Activated naive CD4-positive, alpha-beta T cell treated with anti-CD3 and anti-CD28 coated beads, Interleukin-2, amount 50 U/mL, for 72 hours (primary cell): ENCODE measurements at regions not wholly inside any gene's neighbourhood (a gene's known extent, or its start where the extent isn't known, plus 50 kb on each side); places are given as distances from the start of the nearest gene placed in this dataset.

Source experiments
- ATAC-seq, 2 donors: fragments of 150-1000 bp; cut with Tn5 transposase; 2 replicates each; pipeline ENCODE4 v1.10.0; 2021; ENCODE audit warnings: mild to moderate bottlenecking in 2 of 2, moderate library complexity in 2 of 2
- DNase-seq, 2 donors: peaks; one replicate each; pipeline ENCODE4 v3.0.0; 2021 to 2022; ENCODE audit warnings: low spot score in 2 of 2
- H3K27ac Mint-ChIP-seq, 2 donors: one replicate each; pipeline ENCODE4 v1.8.0; 2022; ENCODE audit warnings: mild to moderate bottlenecking in 2 of 2, mixed read lengths in 2 of 2
- H3K36me3 Mint-ChIP-seq, 2 donors: one replicate each; pipeline ENCODE4 v1.8.0; 2022; ENCODE audit warnings: mixed read lengths in 2 of 2
- H3K9me3 Mint-ChIP-seq, 2 donors: one replicate each; pipeline ENCODE4 v1.8.0; 2022; ENCODE audit warnings: mixed read lengths in 2 of 2

DNA sequence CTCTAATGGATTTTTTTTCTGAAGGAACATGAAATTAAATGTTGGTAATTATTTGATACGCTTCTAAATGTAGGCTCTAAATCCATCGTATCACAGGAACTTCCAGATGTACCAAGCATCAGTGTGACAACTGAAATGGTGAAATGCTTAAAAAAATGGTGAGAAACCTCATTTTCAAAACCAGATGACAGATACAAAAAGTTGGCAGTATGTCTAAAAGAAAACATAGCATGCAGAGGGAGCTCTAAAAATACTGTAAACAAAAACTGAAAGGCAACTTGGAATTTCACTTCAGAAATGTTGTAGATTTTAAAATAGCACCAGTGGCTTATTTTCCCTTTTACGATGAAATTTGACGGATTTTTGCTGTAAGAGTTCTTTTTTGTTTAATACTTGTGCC is 1043.6 kb upstream of the WWC1 start:
- no peaks in the 10 kb centered on the region for H3K36me3 Mint-ChIP-seq
- no peak for ATAC-seq

DNA sequence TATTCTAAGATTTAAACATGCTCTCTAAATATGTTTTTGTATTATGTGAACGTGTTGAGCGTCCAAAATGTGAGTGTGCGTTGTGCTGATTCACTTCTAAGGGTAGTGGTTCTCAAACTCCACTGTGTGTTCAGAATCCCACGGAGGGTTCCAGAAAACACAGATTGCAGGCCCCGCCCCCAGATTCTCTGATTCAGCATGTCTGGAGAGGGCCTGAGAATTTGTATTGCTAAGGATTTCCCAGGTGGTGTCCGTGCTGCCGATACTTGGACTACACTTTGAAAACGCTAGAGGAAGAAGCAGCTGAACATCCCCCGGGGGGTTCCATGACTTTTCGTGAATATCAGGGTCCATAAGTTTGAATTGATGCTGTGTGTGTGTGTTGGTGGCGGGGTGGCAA is 1043.2 kb upstream of the WWC1 start:
- peaks cover 9 to 11% of the 10 kb centered on the region in 2 donors for H3K9me3 Mint-ChIP-seq
- no peaks in the 10 kb centered on the region for H3K36me3 Mint-ChIP-seq
- no peak overlapping the region for H3K27ac Mint-ChIP-seq
- DNase-seq, result no peak
- no peak for ATAC-seq

More for the DNA sequence above, 1043.6 kb upstream of the WWC1 start:
- no peak overlapping the region for H3K27ac Mint-ChIP-seq
- no peak for DNase-seq
- peaks cover 9 to 14% of the 10 kb centered on the region in 2 donors for H3K9me3 Mint-ChIP-seq

DNA sequence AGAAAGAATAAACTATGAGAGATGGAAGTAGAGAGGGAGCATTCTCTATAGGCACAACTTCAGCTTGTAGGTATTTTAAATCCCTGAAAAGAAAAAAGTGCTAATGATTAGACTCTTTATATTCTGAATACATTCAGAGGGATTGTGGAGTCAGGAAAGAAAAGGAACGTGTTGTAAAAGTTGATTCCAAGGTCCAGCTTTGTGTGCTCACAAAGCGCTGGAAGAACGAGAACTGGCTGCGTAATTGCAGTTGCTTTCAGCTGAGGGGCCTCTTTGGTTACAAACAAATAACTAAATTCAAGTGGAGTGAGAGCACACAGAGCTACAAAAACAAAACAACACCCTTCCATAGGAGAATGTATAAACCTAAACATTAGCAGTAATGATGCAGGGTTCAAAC is 1040.4 kb upstream of the WWC1 start:
- DNase-seq (no peak), ATAC-seq (no peak)
- no peak overlapping the region for H3K27ac Mint-ChIP-seq
- peaks cover 6 to 9% of the 10 kb centered on the region in 2 donors for H3K9me3 Mint-ChIP-seq
- no peaks in the 10 kb centered on the region for H3K36me3 Mint-ChIP-seq

DNA sequence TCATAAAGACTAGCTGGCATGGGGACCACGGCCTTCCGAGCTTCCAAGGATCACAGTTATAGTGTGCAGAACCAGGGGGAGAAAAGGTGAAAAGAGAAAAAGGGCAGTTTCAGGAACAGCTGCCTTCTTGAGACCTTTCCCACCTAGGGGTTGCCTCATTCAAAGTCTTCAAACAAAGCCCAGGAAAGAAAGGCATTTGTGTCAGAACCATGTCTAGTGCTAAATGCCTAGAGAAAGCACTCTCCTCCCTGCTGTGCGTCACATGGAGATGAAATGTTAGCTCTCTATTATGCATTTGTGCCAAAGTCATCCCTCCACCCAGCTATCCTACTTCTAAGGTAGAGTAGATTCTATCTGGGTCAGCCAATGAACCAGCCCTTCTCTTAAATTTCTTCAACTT is 1037.3 kb upstream of the WWC1 start:
- ATAC-seq (no peak), DNase-seq (no peak)
- no peaks in the 10 kb centered on the region for H3K36me3 Mint-ChIP-seq
- no peak overlapping the region for H3K27ac Mint-ChIP-seq
- H3K9me3 Mint-ChIP-seq, result peaks cover 6 to 14% of the 10 kb centered on the region in 2 donors

DNA sequence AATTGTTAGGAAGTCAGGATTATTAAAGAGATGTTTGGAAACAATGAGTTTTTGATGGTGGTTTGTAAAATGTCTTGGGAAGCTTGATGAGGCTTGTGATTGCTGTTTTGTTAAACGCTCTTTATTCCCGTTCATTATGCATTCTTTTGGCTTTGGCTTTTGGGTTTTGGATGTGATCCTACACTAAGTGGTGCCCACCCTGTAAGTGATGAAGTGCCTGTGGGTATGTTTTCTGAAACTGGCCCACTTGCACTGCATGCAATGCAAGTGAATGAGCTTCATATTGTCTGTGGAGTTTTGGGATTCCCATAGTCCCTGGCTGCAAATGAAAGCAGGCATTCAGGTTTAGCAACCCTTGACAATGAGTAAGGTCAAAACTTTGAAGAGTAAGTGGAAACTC is 1035.5 kb upstream of the WWC1 start:
- H3K27ac Mint-ChIP-seq, result no peak overlapping the region
- H3K36me3 Mint-ChIP-seq, result no peaks in the 10 kb centered on the region
- H3K9me3 Mint-ChIP-seq, result peaks cover 2 to 10% of the 10 kb centered on the region in 2 donors
- DNase-seq (no peak), ATAC-seq (no peak)

DNA sequence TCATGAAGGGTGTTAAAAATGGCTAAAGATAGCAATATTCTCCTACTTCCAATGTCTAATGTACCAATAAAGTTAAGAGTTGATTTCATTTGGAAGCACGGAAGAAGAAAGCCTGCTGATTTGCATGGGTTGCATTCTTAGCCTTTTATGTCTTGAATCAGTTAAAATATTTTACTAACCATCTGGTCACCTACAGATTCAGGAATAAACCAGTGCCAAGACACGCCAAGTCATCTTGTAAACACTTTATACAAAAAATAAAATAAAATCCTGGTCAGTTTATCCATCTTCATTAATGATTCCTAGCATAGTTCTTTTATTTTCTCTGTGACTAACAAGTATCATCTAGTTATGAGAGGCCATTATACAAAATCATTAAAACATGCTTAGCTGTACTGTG is 1031.6 kb upstream of the WWC1 start:
- peaks cover 5 to 7% of the 10 kb centered on the region in 2 donors for H3K9me3 Mint-ChIP-seq
- H3K36me3 Mint-ChIP-seq, result no peaks in the 10 kb centered on the region
- ATAC-seq (no peak), DNase-seq (no peak)
- H3K27ac Mint-ChIP-seq, result no peak overlapping the region

DNA sequence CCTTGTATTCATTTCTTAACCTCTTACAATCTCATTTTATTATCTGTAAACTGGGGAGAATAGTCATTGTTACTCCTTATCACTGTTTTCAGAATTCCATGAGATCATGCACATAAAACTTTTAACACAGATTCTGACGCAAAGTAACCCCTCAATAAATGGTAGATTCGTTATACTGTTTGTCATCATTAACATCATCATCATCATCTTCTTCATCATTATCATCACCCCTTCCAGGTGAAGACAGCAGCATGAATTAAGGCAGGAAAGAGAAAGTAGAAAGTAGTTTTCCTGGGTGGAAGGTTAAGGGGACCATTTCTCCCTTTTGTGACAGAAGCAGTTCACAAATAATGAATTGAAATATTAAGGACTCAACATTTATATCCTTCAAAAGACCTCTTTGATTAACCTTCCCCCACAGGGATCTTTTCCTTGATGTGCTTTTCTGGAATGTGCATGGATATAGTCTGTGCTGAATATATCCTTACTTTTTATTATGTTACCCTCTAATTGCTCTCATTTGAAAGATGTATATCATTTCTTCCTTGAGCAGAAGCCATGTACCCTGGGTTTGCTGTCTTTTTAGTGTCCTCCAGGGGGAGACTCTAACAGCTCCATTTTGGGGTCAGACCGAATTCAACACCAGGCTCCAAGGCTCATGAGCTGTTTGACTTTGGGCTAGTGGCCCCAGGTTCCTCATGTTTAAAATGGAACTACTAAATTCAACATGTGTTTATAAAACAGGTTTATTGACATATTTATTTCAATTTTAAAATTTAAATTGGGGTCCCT is 1029.9 kb upstream of the WWC1 start:
- Mint-ChIP-seq H3K9me3 (peaks cover 5 to 7% of the 10 kb centered on the region in 2 donors), H3K27ac (no peak overlapping the region), H3K36me3 (no peaks in the 10 kb centered on the region)
- no peak for ATAC-seq
- no peak for DNase-seq

DNA sequence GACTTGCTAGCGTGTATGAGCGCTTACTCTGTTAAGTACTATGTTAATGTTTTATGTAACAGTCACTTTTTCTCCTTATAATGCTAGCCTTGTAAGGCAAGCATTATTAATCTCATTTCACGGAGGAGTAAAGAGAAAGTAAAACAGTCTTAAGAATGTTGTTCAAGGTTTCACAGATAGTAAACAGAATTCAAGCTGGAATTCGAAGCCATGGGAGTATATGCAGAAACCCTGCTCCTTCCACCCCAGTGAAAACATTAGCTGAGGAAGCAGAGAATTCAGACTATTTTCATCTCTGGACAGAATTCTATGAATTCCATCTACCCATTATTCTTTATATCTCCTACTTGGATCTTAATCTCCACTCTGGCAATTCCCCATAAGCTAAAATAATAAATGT is 1028.3 kb upstream of the WWC1 start:
- Mint-ChIP-seq H3K27ac (no peak overlapping the region), H3K9me3 (peaks cover 0 to 7% of the 10 kb centered on the region in 2 donors), H3K36me3 (no peaks in the 10 kb centered on the region)
- DNase-seq (no peak), ATAC-seq (no peak)

DNA sequence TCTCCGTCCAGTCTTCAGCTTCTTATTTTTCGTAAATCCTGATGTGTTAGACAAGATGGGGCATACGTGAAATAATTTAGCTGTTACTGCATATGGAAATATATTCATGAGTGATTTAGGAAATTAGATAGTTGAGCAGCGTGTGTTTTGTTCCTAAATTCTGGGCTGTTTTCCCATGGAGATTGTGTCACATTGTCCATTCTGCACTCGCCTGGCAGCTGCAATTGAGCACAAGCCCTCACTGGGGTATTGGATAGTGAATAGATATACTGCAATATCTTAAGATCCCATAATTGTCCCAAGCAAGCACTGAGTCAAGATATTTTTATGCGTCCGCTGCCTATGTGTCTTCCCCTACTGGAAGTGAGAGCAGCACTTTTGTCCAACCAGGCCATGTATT is 1027.1 kb upstream of the WWC1 start:
- no peak overlapping the region for H3K27ac Mint-ChIP-seq
- no peak for ATAC-seq
- DNase-seq, result no peak
- H3K9me3 Mint-ChIP-seq, result peaks cover 0 to 7% of the 10 kb centered on the region in 2 donors
- H3K36me3 Mint-ChIP-seq, result no peaks in the 10 kb centered on the region

DNA sequence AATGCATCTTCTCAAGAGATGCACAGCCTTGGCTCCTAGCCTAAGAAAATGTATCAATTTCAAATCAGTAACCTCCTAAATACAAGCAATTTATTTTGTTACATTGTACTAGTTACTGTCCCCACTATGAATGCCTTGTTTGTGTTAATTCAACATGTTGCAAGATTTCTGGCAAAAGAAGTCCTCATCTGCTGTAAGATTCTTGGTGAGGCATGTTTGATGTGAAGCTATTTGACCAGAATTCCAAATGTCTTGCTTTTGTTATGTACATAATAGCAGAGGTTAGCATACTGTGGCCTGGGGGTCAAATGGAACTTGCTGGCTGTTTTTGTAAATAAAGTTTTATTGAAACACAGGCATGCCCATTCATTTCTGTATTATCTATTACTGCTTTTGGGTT is 1023.1 kb upstream of the WWC1 start:
- Mint-ChIP-seq H3K9me3 (peaks cover 17% of the 10 kb centered on the region in 2 donors), H3K36me3 (no peaks in the 10 kb centered on the region), H3K27ac (no peak overlapping the region)
- ATAC-seq (no peak), DNase-seq (no peak)

DNA sequence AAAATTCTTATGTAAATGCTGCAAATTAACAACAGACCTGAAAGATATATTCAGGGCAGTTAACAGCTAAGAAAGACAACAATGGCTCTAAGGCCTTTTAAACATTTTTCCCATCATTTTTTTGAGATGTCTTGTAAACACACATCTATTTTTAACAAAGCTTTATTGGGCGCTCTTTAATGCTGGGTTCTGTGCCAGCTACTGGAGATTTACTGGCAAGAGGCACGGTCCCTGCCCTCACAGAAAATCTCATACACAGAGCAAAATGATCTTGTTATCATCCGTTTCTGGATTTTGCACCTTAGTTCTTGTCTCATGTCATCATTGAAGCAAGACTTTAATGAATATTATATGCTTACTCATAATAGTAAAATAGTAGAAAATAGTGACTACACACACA is 1022.3 kb upstream of the WWC1 start:
- ATAC-seq (no peak), DNase-seq (no peak)
- H3K36me3 Mint-ChIP-seq, result no peaks in the 10 kb centered on the region
- peaks cover 17% of the 10 kb centered on the region in 2 donors for H3K9me3 Mint-ChIP-seq
- H3K27ac Mint-ChIP-seq, result no peak overlapping the region

DNA sequence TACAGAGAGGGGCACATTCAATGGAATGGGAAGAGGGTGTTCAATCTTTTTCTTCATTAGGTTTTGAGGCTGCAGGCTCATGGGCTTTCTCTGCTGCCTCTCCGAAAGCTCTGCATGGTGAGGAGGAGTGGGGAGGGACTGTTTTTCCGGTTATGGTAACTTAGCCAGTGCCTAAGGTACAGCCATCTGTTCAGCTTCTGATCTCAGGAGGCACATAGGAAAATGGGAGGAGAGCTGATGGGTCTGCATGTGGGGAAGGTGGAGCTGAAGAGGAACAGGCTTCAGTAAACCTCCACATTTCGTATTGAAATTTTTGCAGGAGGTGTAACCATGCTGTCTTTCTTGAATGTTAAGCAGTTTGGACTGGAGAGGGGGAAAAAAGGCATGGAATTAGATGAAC is 1020.4 kb upstream of the WWC1 start:
- no peak overlapping the region for H3K27ac Mint-ChIP-seq
- H3K36me3 Mint-ChIP-seq, result no peaks in the 10 kb centered on the region
- no peak for DNase-seq
- ATAC-seq, result no peak
- H3K9me3 Mint-ChIP-seq, result peaks cover 10 to 22% of the 10 kb centered on the region in 2 donors

DNA sequence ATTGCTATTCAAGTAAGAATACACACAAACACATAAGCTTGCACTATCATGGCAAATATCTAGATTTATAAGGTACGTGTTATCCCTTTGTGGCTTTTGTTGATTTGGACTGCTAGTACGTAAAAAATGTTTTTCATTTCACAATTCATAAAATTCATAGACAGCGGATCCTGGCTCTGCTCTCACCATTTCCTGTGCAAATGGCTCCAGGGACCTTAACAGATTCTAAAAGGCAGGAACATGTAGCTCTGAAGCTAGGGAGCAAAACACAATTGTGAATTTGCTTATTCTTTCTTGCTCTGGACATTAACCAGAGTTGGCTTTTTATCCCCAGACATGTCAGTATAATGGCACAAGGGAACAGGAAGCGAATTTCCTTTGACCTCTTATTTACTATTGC is 1019.9 kb upstream of the WWC1 start:
- H3K27ac Mint-ChIP-seq, result no peak overlapping the region

DNA sequence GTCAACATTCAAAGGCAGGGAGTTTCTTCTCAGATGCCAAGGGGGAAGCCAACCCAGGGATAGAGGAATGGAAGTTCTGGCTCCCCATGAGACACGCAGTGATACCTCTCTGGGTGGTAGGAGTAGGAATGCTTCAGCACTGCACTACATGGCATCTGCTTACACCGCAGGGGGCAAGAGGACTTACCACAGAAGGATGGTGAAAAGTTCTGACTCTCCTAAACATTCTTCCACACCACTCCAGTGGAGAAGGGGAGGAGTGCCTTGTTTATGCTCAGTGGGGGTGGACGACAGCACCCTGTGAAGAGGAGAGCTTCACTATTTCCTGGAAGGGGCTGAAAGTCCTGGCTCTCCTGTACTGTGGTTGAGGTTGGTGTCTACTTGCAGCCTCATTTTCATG is 1011.3 kb upstream of the WWC1 start:
- peaks cover 14 to 23% of the 10 kb centered on the region in 2 donors for H3K9me3 Mint-ChIP-seq
- DNase-seq, result no peak
- ATAC-seq, result no peak
- no peak overlapping the region for H3K27ac Mint-ChIP-seq
- no peaks in the 10 kb centered on the region for H3K36me3 Mint-ChIP-seq

More for the DNA sequence above, 1019.9 kb upstream of the WWC1 start:
- H3K9me3 Mint-ChIP-seq, result peaks cover 10 to 22% of the 10 kb centered on the region in 2 donors
- ATAC-seq, result no peak
- no peak for DNase-seq
- no peaks in the 10 kb centered on the region for H3K36me3 Mint-ChIP-seq

DNA sequence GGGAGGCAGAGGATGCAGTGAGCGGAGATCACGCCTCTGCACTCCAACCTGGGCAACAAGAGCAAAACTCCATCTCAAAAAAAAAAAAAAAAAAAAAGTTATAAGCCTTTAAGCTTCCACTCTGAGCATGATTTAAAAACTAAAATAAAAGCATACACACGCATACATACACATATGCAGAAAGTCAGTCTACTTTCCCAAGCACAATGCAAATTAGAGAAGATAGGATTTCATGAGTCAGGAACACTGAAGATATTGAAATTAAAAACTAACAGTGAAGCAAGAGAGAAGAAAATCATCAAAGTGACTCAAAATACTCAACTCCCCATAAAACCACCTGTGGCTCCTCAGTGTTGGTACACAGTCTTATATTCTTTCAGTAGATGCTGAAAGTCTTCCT is 1009.5 kb upstream of the WWC1 start:
- ATAC-seq (no peak), DNase-seq (no peak)
- H3K9me3 Mint-ChIP-seq, result peaks cover 14 to 25% of the 10 kb centered on the region in 2 donors
- no peaks in the 10 kb centered on the region for H3K36me3 Mint-ChIP-seq
- H3K27ac Mint-ChIP-seq, result no peak overlapping the region

DNA sequence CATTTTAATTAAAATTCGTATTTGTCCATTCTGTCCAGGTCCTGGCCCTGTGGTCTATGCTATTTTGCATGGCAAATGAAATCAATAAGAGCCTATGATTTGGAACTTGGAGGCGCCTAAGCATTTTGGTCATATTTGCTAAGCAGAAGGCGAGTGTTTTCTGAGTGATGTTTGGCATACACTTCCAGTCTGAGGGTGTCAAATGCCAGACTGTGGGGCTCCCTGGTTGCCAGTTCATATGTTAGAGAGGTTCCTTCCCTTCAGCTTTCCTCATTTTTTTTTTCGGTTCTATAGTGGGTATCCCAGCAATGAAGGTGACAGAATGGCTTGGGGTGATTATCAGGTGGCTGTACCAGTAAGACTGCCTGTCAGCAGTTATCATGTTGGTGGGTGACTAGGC is 1007.8 kb upstream of the WWC1 start:
- Mint-ChIP-seq H3K27ac (no peak overlapping the region), H3K36me3 (no peaks in the 10 kb centered on the region), H3K9me3 (peaks cover 14 to 23% of the 10 kb centered on the region in 2 donors)
- ATAC-seq, result no peak
- no peak for DNase-seq

DNA sequence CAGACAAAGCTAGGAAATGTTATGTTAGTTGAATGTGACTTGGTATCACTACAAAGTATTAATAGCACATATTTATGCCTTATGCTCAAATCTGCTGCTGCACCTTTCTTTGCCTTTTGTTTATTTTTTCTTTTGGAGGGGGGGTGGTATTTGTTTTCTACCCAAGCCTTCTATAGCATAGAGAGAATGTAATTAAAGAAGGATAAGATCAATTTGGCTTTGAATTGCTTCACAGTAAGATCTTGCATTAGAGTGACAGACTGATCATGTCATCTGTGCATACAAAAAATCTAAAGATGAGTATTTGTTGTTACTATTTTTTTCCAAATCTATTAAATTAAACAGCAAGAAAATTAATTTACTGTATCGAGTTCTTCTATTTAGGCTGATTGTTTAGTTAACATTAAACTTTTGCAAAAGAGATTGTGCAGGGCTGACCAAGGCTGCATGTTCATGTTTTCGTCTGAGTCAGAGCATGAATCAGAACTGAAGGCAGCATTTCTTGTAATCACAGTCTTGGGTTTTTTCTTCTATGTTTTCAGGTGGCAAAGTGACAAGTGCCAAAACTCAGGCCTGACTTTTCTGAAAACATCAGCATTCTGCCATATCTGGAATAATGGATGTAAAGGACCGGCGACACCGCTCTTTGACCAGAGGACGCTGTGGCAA is 1007.1 kb upstream of the WWC1 start:
- ATAC-seq (no peak), DNase-seq (no peak)
- no peaks in the 10 kb centered on the region for H3K36me3 Mint-ChIP-seq
- H3K27ac Mint-ChIP-seq, result no peak overlapping the region
- peaks cover 14 to 24% of the 10 kb centered on the region in 2 donors for H3K9me3 Mint-ChIP-seq

DNA sequence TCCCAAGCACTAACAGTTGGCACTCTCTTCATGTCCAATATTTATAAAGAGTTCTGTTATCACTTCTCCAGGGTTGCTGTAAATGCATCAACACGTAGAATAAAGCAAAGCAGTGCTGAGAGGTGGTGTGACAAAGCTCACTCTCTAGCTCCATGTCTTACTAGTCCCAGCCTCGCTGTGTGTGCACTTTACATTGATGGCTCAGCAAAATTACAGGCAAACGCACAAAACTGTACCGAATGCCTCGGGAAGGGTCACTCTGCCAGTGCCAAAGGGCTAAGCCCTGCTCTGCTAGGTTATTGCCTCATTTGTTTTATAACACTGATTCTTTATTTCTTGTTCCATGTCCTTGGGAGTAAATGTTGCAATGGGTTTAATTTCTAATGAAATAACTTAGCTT is 1005.9 kb upstream of the WWC1 start:
- no peaks in the 10 kb centered on the region for H3K36me3 Mint-ChIP-seq
- ATAC-seq (no peak), DNase-seq (no peak)
- H3K27ac Mint-ChIP-seq, result no peak overlapping the region
- peaks cover 12 to 20% of the 10 kb centered on the region in 2 donors for H3K9me3 Mint-ChIP-seq
